ENCODE measurements at regions not wholly inside any gene's neighbourhood (a gene's known extent, or its start where the extent isn't known, plus 50 kb on each side); places are given as distances from the start of the nearest gene placed in this dataset.

DNA sequence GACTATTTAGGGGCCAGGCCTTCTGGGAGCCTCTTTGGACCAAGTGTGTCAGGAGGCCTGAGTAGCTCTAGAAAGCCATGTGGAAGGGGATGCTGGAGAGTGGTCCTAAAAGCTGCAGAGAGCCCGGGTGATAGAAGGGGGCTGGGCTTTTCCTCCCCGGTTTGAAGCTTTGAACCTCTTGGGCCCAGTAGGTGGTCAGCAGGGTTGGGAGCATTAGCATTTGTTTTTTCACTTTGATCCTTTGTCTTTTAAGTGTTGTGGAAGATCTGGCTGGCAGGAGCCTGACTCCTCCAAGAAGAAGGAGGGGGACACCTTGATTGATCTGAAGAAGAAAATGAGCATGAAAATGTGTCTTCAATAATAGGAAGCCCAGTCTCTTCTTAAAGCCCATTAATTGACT lies 596.6 kb downstream of the INSC start:
- no peak for TF ChIP-seq EZH2phosphoT487 (IDR thresholded peaks at IDR 0.05; ENCODE audit: borderline replicate concordance)
- TF ChIP-seq, protein P1, sequence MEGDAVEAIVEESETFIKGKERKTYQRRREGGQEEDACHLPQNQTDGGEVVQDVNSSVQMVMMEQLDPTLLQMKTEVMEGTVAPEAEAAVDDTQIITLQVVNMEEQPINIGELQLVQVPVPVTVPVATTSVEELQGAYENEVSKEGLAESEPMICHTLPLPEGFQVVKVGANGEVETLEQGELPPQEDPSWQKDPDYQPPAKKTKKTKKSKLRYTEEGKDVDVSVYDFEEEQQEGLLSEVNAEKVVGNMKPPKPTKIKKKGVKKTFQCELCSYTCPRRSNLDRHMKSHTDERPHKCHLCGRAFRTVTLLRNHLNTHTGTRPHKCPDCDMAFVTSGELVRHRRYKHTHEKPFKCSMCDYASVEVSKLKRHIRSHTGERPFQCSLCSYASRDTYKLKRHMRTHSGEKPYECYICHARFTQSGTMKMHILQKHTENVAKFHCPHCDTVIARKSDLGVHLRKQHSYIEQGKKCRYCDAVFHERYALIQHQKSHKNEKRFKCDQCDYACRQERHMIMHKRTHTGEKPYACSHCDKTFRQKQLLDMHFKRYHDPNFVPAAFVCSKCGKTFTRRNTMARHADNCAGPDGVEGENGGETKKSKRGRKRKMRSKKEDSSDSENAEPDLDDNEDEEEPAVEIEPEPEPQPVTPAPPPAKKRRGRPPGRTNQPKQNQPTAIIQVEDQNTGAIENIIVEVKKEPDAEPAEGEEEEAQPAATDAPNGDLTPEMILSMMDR (conservative IDR thresholded peaks at IDR 0.05; ENCODE audit: low read length) = no peak
- no peaks in the 10 kb centered on the region for H3K36me3 ChIP-seq (ENCODE audit: insufficient read depth, low read length)
- no peak overlapping the region for H2AFZ ChIP-seq (ENCODE audit: low read length)
- H3K4me1 ChIP-seq (ENCODE audit: insufficient read depth, low read length, poor library complexity, severe bottlenecking) = no peaks in the 10 kb centered on the region
- no peak overlapping the region for H3K4me3 ChIP-seq (ENCODE audit: low read length, poor library complexity, severe bottlenecking)
- H3K27me3 ChIP-seq (ENCODE audit: insufficient read depth, low read length, poor library complexity, severe bottlenecking) = no peaks in the 10 kb centered on the region
- no peak overlapping the region for H3K9ac ChIP-seq (ENCODE audit: low read depth, low read length, poor library complexity, severe bottlenecking)
- H3F3A ChIP-seq (ENCODE audit: low read depth) = no peaks in the 10 kb centered on the region
- no peak overlapping the region for H3K4me2 ChIP-seq (ENCODE audit: low read depth, low read length, poor library complexity, severe bottlenecking)
- H4K20me1 ChIP-seq (ENCODE audit: insufficient read depth, low read length, poor library complexity, severe bottlenecking) = no peaks in the 10 kb centered on the region
- no peaks in the 10 kb centered on the region for H3K9me2 ChIP-seq (replicated peaks; ENCODE audit: low read depth, low read length)
- no peaks in the 10 kb centered on the region for H3K9me3 ChIP-seq (ENCODE audit: insufficient read depth, low read depth, low read length)
- H3K79me2 ChIP-seq (ENCODE audit: insufficient read depth, low read length) = no peaks in the 10 kb centered on the region

DNA sequence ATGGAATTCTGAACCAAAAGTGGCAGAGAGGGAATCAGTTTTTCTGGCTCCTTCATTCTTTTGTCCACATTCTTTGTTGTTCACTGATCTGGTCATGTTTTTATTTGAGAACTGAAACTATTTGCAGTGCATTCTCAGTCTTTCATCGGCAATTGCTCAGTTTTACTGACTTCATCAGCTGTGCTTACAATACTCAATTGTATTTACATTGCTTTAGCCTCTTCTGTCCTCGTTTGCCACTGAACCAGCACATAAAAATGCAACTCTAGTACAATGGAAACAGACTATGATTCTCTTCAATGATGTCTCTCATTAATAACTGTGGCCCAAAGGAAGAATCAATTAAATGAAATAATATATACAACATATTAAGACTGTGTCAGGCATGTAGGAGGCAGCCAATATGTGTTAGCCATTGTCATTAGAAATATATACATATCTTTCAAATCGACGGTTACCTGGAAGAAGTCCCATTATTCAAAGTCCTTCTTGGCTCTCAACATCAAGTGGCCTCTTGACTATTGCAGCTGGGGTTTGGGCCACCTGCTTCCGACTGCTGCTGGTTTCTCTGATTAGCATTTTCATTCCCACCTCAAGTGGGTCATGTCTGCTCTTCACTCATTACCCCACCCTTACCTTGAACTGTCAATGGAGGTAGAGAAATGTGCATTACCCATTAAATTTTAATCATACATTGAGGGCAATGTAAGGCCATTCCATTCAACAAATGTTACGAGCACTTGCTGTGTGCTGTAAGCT lies 600.1 kb downstream of the INSC start:
- no peaks in the 10 kb centered on the region for H3K79me2 ChIP-seq (ENCODE audit: insufficient read depth, low read length)
- TF ChIP-seq, protein P1 (conservative IDR thresholded peaks at IDR 0.05; ENCODE audit: low read length) = no peak
- no peak for TF ChIP-seq EZH2phosphoT487 (IDR thresholded peaks at IDR 0.05; ENCODE audit: borderline replicate concordance)
- no peaks in the 10 kb centered on the region for H3K9me3 ChIP-seq (ENCODE audit: insufficient read depth, low read depth, low read length)
- no peaks in the 10 kb centered on the region for H4K20me1 ChIP-seq (ENCODE audit: insufficient read depth, low read length, poor library complexity, severe bottlenecking)
- H3K4me1 ChIP-seq (ENCODE audit: insufficient read depth, low read length, poor library complexity, severe bottlenecking) = no peaks in the 10 kb centered on the region
- no peak overlapping the region for H2AFZ ChIP-seq (ENCODE audit: low read length)
- H3K36me3 ChIP-seq (ENCODE audit: insufficient read depth, low read length) = no peaks in the 10 kb centered on the region
- H3K9me2 ChIP-seq (replicated peaks; ENCODE audit: low read depth, low read length) = no peaks in the 10 kb centered on the region
- H3K4me3 ChIP-seq (ENCODE audit: low read length, poor library complexity, severe bottlenecking) = no peak overlapping the region
- no peaks in the 10 kb centered on the region for H3K27me3 ChIP-seq (ENCODE audit: insufficient read depth, low read length, poor library complexity, severe bottlenecking)
- H3F3A ChIP-seq (ENCODE audit: low read depth) = no peaks in the 10 kb centered on the region
- no peak overlapping the region for H3K9ac ChIP-seq (ENCODE audit: low read depth, low read length, poor library complexity, severe bottlenecking)
- no peak overlapping the region for H3K4me2 ChIP-seq (ENCODE audit: low read depth, low read length, poor library complexity, severe bottlenecking)

GRCh38 chr11:15716550-15716949 lies 601.8 kb downstream of the INSC start:
- H3K36me3 ChIP-seq (ENCODE audit: insufficient read depth, low read length) = no peaks in the 10 kb centered on the region
- no peaks in the 10 kb centered on the region for H3F3A ChIP-seq (ENCODE audit: low read depth)
- no peaks in the 10 kb centered on the region for H3K79me2 ChIP-seq (ENCODE audit: insufficient read depth, low read length)
- TF ChIP-seq, protein P1 (conservative IDR thresholded peaks at IDR 0.05; ENCODE audit: low read length) = no peak
- no peak for TF ChIP-seq EZH2phosphoT487 (IDR thresholded peaks at IDR 0.05; ENCODE audit: borderline replicate concordance)
- H4K20me1 ChIP-seq (ENCODE audit: insufficient read depth, low read length, poor library complexity, severe bottlenecking) = no peaks in the 10 kb centered on the region
- no peak overlapping the region for H3K9ac ChIP-seq (ENCODE audit: low read depth, low read length, poor library complexity, severe bottlenecking)
- no peak overlapping the region for H3K4me2 ChIP-seq (ENCODE audit: low read depth, low read length, poor library complexity, severe bottlenecking)
- H3K4me1 ChIP-seq (ENCODE audit: insufficient read depth, low read length, poor library complexity, severe bottlenecking) = no peaks in the 10 kb centered on the region
- no peaks in the 10 kb centered on the region for H3K9me3 ChIP-seq (ENCODE audit: insufficient read depth, low read depth, low read length)
- H2AFZ ChIP-seq (ENCODE audit: low read length) = no peak overlapping the region
- H3K9me2 ChIP-seq (replicated peaks; ENCODE audit: low read depth, low read length) = no peaks in the 10 kb centered on the region
- H3K4me3 ChIP-seq (ENCODE audit: low read length, poor library complexity, severe bottlenecking) = no peak overlapping the region
- no peaks in the 10 kb centered on the region for H3K27me3 ChIP-seq (ENCODE audit: insufficient read depth, low read length, poor library complexity, severe bottlenecking)
